HG03575 (cell line): ENCODE measurements at regions not wholly inside any gene's neighbourhood (a gene's known extent, or its start where the extent isn't known, plus 50 kb on each side); places are given as distances from the start of the nearest gene placed in this dataset.
A peak's percentile ranks its signal among the peaks of the same experiment; 100 is the strongest.

Source experiments
- ATAC-seq: cut with Tn5 transposase; IDR thresholded peaks from one replicate; pipeline ENCODE4 v1.9.1; 2021; ENCODE audit not compliant: unreplicated experiment, insufficient number of reproducible peaks, low FRiP score; ENCODE audit errors: extremely low read depth

DNA sequence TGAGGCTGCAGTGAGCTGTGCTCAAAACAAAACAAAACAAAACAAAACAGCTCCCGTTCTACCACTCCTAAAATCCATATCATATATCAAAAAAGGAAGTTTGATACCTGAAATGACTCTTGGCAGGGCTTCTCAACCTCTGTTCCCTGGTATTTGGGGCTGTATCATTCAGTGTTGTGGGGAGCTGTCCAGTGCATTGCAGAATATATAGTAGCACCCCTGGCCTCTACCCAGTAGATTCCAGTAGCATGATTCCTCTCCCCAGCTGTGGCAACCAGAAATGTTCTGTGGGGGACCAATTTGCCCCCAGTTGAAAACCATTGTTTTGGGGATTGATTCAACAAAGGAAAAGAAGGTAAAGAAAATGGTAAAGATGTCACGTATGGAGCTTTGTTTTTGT lies 238.9 kb downstream of the PRL start:
- ATAC-seq = no peak

DNA sequence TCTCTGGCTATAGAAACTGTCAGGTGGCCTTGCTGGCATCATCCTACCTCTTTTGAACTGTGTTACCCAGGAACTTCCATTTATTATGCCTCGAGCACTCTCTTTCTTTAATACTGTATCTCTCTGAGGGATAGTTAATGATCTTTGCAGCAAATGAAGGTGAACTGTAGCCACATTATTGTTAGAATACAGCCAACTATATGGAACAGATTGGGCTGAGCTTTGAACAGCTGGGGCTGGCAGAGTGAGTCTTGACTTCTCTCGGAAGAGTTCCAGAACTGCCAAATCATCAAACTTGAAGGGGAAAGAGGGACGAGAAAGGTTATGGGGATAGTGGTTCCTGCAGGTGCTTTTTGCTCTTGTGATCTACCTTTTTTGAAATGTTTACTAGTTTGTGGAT lies 237.7 kb downstream of the PRL start:
- no peak for ATAC-seq

DNA sequence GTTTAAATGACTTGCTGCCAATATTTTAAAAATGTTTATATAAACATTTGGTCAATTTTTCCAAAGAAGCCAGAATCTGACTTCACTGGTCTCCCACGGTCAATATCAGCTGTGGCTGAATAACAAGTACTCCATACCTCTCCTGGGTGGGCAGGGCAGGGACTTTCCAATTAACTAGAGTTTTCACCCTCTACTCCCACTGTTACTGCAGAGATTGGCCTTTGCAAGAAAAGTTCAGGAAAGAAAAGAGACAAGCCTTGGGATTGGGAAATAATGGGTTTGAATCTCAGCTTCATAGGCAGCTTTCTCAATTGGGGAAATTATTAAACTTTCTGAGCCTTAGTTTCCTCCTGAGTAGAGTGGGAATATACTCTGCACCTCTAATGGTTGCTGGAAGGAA lies 236.9 kb downstream of the PRL start:
- ATAC-seq = no peak

DNA sequence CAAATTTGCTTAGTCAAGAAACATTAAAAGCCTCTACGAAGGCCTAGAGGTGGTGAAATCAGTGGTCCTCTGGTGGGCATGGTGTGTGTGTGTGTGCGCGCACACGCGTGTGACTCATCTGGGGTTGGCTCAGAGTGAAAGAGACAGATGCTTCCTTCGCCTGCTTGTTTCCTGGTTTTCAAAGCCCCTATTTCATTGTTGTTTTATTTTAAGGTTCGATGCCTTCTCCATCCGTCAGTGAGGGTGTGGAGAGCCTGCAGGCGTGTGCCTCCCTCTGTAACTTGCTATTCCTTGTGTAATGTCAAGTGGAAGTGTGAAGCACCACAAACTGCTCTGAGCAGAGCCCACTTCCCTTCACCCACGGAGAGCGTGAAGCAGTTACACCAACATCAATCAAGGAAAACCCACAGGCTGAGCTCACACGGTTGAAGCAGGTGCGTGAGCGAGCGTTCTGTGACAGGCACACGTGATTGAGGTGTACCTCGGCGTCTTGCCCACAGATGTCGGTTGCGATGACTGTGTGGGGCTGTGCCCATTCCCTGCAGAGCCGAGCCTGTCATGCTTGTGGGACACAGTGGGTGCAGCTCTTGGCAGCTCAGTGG lies 233.9 kb downstream of the PRL start:
- peak; percentile 34 for ATAC-seq

DNA sequence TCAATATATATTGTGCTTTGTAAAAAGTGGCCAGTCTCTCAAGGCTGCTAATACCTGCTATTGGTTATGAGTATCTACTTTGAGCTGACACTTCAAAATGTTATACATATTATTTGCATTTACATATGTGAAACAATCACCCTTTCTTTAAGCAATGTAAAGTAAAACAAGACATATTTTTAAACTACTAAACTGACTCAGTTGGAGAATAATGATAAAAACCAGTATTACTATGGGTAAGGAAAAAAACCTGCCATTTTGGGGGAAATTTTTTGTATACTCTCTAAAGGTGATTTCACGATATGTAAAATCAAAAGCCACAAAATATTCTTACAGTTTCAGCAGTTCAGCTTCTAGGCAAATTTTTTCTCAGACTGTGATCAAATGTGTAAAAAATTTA lies 232.3 kb downstream of the PRL start:
- no peak for ATAC-seq

DNA sequence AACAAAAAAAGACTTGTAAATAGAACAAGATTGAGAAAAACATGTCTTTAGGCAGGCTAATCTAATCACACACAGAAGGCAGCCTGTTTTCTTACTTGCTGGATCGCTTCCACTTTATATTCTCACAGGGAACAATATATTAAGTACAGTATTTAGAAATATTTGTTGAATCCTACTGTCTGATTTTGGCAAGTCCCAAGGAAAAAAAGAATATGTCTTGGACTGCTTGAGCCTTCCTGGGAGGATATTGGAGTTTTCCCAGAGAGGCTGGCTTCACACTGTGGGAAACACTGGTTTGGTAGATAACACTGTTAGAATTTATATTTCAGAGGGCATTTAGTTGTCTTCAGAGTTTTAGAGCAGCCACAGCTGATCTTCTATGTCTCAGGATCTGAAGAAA lies 229.7 kb downstream of the PRL start:
- no peak for ATAC-seq

DNA sequence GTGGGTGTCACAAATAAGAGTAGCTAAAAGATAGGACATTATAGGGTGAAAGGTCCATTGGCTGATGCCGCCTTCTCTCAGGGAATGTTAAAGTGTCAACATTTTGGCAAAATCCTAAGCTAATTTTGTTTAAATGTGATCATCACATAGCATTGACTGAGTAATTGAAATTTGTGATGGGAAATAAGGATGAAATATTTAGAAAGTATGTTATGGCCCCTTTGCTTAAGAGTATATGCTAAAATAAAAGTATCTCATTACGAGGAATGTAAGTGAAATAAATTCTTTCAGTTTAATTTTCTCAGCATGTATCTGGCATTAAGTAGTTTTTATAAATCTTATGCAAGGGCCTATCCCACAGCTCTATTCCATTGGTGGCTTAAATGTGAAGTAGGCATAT lies 229.2 kb downstream of the PRL start:
- ATAC-seq = no peak

DNA sequence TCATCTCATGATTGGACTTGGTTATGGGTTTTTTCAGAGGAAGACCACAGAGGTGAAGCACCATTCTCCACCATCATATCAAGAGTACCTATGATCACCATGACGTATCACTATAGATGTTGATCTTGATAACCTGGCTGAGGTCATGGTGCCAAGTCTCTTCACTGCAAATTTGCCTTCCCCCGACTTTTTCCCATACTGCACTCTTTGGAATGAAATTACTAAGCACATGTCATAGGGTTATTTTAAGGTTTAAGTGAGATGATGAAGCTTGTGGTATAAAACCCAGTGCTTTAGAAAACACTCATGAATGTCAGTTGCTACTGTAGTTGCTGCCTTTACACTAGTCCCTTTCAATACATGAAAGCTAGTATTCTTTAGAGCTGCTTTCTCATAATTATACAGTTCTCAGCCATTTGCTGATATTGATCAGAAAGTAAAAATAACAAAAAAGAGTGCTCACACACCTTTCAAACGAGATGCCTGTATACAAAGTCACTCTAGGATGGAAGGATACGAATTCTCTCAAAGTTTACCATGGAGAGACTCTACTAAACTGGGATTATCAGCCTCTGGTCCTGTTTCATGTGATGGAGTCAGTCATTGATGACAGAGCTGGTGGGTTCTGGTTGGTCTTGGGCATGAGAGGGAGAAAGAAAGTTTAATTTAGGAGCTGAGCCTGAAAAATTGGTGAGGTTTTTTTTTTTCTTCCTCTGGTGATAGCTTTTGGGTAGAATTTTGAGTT lies 228.1 kb downstream of the PRL start:
- ATAC-seq = no peak

DNA sequence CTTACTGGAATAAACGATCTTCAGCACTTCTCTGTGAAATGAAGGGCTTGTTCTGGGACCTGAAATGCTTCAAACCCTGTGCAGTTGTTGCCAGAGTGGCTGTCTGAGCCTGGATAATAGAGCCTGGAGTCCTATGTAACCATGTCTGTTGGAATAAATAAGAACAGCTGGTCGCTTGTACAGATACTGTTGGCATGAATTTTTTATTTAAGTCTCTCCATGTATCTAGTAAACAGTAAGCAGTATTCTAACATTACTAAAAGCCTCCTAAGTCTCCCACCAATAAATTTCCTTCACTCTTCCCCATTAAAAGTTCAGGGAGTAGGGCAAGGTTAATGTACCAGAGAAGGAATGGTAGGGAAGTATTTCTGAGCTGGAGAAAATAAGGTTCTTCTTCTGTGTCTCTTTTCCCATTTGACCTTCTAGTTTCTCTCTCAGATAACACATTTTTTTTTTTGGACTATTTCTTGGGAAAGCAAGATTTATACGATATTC lies 227.5 kb downstream of the PRL start:
- no peak for ATAC-seq

DNA sequence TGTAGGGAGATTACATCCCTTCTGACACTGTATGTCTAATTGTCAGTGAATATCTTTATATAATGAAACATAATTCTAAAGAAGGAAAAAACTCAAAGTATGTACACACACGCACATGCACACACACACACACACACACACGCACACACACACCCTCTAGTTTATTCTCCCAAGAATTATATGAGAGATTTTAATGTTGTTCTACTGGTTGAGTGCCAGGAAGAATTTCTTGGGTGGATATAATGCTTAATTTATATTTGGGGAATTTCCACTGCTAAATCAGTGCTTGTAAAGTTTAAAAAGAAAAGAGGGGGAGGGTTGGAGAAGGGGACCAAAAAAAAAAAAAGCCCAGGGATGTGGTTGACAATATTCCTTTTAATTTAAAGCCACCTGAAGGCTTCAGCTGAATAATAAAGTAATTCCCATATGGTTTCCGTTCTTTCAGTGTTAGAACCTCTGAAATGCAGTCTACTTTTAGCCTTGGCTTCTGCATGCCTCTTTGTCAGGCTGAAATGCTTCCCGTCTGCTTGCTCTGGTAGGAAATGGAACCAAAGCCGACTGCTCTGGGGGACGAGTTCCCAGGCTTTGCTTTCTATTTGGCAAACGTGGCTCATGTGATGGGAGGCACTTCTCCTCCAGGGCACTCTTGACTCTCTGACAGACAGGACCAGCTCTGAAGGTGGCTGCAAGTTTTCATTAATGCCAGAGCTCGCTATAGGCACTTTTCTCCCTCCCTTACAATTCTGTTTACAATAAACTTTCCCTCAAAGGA lies 225.4 kb downstream of the PRL start:
- ATAC-seq = no peak

DNA sequence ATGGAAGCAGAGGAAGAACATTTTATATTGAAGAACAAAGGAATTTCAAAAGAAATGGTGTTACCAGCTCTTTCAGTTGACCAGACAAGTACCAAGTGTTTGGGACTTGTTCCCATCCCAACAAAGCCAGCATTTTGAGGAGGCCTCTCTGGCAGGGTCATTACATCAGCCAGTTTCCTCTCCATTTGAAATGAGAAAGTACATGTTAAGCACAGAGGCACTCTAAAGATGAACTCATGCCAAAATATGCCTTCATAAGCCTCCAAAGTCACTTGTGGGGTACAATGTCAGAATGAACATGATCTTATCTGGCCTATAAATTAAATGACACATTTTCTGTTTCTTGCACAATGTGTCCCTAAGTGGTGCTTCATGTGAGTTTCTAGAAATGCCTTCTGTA lies 223.9 kb downstream of the PRL start:
- ATAC-seq = no peak

DNA sequence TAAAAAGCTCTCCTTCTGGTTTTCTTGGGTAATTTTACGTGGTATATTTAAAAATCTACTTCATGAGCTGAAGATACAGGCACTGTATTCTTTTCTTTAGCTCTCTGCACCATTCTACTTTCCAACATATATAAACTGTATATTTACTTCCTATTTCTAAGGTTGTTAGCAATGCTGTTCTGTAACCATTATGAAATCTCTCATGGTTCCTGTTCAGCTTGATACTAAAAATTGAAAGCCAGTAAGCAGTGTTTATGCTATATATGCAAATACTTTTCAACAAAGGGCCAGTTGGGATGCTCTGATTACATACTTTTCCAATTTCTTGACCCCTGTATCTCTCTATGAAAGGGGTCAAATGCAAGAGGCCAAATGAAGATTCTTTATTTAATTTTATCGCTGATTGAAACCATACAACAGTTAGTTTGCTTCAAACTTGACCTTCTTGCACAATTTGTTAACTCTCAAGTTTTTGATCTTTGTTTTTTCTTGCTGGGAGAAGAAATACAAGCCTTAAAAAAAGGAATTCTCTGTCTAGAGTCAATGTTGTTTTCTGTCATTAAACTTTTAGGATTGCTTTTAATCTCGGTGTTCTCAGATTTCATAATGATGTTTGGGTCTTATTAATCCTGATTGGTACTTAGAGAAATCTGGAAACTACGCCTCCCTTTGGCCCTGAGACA lies 223.2 kb downstream of the PRL start:
- ATAC-seq = no peak

DNA sequence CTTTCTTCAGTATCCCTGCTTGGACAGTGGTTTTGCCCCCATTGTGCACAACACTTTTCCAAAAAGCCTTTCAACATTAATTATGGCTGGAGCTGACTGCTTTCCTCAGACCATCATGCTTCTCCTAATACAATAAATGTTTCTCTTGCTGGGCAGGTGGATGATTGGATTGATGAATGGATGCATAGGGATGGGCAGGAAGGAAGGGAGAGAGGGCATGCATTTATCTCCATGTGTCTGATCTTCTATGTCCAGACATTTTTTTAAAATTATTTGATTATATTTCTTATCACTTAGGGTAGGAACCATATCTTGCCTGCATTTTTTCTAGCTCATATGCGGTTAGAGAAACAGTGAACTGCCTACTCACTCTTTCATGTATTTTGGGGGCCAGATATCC lies 218.5 kb downstream of the PRL start:
- ATAC-seq = no peak

DNA sequence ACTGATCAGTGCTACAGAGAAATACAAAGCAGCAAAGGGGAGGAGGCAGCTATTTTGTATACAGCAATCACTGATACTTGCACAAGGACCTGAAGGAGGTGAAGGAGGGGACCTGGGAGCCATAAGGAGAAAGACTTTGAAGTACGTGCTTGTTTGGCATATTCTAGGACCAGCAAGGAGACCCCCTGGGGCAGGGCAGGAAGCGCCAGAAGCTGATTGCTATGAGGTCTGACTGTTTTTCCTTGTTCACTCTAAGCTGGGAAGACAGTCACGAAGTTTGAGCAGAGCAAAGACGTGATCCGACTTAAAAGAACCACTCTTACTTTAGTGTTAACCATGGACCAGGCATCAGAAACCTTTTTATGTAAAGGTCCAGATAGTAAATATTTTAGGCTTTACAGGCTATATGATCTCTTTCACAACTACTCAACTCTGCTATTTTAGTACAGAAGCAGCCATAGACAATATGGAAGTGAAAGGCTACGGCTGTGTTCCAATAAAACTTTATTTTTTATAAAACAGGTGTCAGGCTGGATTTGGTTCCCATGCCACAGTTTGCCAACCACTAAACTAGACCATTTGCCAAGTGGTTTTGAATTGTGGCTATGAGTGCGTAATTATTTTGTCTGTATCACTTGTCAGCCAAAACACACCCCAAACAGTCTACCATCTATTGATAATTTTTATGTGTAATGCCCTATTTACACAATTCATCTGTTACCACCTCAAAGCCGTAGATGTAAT lies 217.9 kb downstream of the PRL start:
- ATAC-seq = no peak

DNA sequence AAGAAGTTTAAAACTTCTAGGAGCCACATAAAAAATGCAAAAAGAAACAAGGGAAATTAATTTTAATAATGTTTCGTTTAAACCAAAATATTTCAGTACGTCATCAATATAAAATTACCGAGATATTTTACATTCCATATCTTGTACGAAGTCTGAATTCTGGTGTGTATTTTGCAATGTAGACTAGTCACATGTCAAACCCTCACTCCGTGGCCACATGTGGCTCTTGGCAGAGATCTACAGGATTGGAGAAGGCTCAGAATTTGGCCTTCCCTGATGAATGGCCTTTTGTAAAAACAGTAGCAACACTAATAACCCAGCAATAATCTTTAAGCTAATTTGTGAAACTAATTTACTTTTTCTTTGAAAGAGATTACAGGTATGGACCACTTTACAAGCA lies 217.1 kb downstream of the PRL start:
- ATAC-seq = no peak

DNA sequence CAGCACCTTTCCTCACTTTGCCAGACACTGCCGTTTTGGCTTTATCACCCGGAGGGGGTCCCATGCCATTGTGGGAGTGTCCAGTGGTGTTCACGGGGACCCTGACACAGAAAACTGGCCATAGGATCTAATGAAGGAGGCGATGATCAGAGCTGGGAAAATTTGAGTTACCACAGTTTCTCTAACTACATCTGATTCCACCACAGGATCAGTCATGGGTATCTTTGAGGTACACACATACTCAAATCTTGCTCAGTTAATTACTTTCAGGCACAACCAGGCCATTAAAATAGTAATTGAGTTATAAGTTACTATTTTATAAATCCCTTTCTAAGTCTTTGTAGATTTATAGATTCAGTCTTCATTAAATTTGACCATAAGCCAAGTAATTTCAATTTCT lies 215.1 kb downstream of the PRL start:
- no peak for ATAC-seq

DNA sequence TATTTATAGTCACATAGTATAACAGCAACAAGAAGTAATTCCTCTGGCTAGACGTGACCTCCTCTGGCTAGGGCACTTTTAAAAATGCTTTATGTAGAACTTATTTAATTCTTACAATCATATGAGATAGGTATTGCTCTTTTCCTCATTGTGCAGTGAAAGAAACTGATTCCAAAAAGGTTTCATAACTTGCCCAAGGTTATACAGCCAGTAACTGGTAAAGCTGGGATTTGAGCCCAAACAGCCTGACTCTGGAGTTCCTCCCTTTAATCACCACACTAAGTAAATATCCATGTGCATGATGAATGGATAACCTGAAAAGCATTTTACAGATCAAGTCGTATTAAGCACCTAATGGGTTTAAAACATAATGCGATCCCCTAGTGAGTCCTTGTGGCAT lies 214.6 kb downstream of the PRL start:
- no peak for ATAC-seq

DNA sequence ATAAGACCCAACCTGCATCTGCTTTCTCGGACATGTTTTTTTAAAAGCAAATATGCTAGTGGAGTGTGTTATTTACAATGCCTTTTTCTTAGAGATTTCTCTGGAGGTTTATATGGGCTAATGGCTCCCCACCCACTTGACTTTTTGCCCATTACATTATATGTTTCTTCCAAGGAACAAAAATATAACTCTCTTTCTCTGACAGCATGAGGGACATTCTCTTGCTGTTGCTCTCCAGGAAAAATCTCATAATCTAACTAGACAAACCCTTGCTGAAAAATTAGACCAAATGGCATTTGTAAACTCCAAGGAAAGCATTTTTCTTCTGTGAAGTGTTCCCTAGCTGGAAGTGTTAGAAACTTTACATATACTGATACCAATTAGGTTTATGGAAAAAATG lies 213.7 kb downstream of the PRL start:
- no peak for ATAC-seq
